ENCODE measurements at regions not wholly inside any gene's neighbourhood (a gene's known extent, or its start where the extent isn't known, plus 50 kb on each side); places are given as distances from the start of the nearest gene placed in this dataset.

DNA sequence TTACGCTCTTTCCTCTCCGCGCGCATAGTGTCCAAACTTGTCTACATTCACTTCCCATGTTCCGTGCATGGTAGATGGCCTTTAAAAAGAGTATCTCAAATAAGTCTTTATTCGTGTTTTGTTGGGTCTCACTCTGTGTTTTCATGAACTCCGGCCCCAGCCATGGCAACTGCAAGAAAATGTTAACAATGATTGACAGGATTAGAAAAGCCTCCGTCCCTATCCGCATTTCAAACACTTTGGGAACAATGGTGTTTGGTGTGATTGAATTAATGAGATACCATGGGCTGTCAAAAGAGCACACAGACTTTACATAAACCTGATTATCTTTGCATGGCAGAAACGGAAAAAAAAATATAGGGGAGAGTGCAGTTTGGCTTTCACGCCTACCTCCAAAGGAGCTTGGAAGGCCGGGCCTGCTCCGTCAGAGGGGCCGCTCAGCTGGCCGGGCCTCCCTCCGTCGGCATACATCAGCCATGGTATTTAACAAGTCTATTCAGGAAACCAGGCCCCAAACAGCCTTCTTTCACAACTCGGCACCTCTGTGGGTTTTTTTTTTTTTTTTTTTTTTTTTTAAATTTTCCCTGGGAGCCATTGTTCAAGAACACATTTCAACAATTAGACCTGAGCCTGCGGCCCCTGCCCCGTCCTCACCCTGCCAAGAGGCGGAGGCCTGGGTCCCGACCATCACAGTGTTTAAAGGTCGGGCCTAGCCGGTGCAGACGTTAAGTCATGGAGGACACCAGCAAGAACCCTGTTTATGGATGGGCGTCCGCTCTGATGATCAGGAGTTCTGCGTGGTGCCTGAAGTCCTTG is 323.8 kb upstream of the IRX4 start:
- TF ChIP-seq EP300 (IDR thresholded peaks at IDR 0.05) (no peak), CTCF (IDR thresholded peaks at IDR 0.05) (no peak)

Data from ovary (tissue), 3 donors.